ENCODE measurements at regions not wholly inside any gene's neighbourhood (a gene's known extent, or its start where the extent isn't known, plus 50 kb on each side); places are given as distances from the start of the nearest gene placed in this dataset.

DNA sequence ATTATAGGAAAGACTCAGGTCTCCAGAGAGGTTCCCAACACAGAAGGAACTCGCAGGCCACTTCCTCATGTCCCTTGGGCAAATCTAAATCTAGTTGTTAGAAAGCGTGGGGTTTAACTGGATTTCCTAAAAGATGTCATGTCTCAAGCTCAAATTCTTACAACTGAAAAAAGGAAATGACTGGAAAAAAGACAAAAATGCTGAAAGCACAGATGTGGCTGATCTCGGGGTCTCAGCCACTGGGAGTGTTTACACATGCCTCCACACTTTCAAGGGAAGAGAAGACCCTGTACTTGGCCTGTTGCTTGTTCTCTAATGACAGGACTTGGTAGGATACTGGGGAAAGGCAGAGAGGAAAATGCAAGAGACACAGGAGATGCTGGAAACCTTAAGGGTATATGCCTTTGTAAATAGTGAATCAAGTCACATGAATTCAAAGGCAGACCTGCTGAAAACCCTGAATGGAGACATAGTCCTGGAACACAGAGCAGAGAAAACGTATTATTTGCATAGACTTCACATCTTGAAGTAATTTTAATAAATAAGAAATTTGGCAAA is 160.9 kb upstream of the MEIS1 start:
- no peak for DNase-seq (ENCODE audit: low read depth in 1 of 2, low spot score in 1 of 2)
- Histone ChIP-seq H3K27ac (replicated peaks) (no peak overlapping the region), H3K4me3 (replicated peaks; ENCODE audit: insufficient read depth, low read length) (no peak overlapping the region), H3K27me3 (ENCODE audit: insufficient read depth, poor library complexity, severe bottlenecking) (no peaks in the 10 kb centered on the region)
- TF ChIP-seq REST (IDR thresholded peaks at IDR 0.05; ENCODE audit: insufficient replicate concordance, low read depth) (no peak), SPI1 (IDR thresholded peaks at IDR 0.05; ENCODE audit: borderline replicate concordance, low read depth) (no peak), POLR2AphosphoS5 (IDR thresholded peaks at IDR 0.05; ENCODE audit: low read depth) (no peak), GABPA (IDR thresholded peaks at IDR 0.05; ENCODE audit: low read depth) (no peak), CTCF (IDR thresholded peaks at IDR 0.05; ENCODE audit: insufficient read depth, low read length) (no peak)

DNA sequence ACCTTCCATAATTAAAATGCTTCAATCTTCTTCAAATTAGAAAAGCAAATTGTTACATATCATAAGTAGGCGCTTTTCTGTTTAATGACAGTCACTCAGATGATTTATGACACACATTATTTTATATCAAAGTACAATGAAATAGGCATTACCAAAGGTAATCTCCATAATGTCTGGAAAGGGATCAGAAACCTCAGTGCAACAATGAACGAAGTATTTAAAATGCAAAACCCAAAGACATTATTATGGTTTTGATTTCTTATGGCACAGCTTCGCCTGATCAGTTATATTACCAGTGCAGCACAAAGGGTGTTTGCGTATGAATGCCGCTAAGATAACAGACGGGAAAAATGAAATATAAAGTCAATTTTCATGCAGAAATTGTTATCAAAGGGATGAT is 162.2 kb upstream of the MEIS1 start:
- Histone ChIP-seq H3K27me3 (ENCODE audit: insufficient read depth, poor library complexity, severe bottlenecking) (no peaks in the 10 kb centered on the region), H3K4me3 (replicated peaks; ENCODE audit: insufficient read depth, low read length) (no peak overlapping the region), H3K27ac (replicated peaks) (no peak overlapping the region)
- DNase-seq (ENCODE audit: low read depth in 1 of 2, low spot score in 1 of 2), result no peak
- no peak for TF ChIP-seq POLR2AphosphoS5 (IDR thresholded peaks at IDR 0.05; ENCODE audit: low read depth)
- TF ChIP-seq GABPA (IDR thresholded peaks at IDR 0.05; ENCODE audit: low read depth), result no peak
- no peak for TF ChIP-seq CTCF (IDR thresholded peaks at IDR 0.05; ENCODE audit: insufficient read depth, low read length)
- TF ChIP-seq SPI1 (IDR thresholded peaks at IDR 0.05; ENCODE audit: borderline replicate concordance, low read depth), result no peak
- no peak for TF ChIP-seq REST (IDR thresholded peaks at IDR 0.05; ENCODE audit: insufficient replicate concordance, low read depth)

DNA sequence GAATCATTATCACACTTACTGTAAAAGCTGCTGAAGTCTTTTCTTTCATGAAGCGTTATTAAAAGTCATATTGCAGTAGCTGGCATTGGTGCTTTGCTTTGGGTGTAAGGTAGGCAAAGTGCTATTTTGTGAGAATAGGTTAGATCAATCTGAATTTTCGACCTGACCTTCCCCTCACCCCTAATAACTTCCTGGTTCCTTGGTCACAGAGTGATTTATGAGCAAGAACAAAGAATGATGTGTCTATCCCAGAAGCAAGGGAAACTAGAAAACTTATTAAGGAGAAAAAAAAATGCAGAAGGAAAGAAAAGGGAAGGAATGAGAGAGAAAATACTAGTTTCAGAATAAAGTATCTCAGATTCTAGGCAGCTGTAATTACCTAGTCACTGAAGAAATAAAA is 163.1 kb upstream of the MEIS1 start:
- Histone ChIP-seq H3K27ac (replicated peaks) (no peak overlapping the region), H3K4me3 (replicated peaks; ENCODE audit: insufficient read depth, low read length) (no peak overlapping the region), H3K27me3 (ENCODE audit: insufficient read depth, poor library complexity, severe bottlenecking) (no peaks in the 10 kb centered on the region)
- no peak for TF ChIP-seq CTCF (IDR thresholded peaks at IDR 0.05; ENCODE audit: insufficient read depth, low read length)
- no peak for TF ChIP-seq SPI1 (IDR thresholded peaks at IDR 0.05; ENCODE audit: borderline replicate concordance, low read depth)
- no peak for TF ChIP-seq REST (IDR thresholded peaks at IDR 0.05; ENCODE audit: insufficient replicate concordance, low read depth)
- no peak for TF ChIP-seq GABPA (IDR thresholded peaks at IDR 0.05; ENCODE audit: low read depth)
- TF ChIP-seq POLR2AphosphoS5 (IDR thresholded peaks at IDR 0.05; ENCODE audit: low read depth), result no peak
- no peak for DNase-seq (ENCODE audit: low read depth in 1 of 2, low spot score in 1 of 2)

Measured in HL-60 (cell line).